GM23338 (cell line): ENCODE measurements at regions not wholly inside any gene's neighbourhood (a gene's known extent, or its start where the extent isn't known, plus 50 kb on each side); places are given as distances from the start of the nearest gene placed in this dataset.
"Not testable (repeated sequence)": the region's sequence is repeated elsewhere in the genome, so short reads cannot be mapped to it uniquely, and the experiment has no call there.

Source experiments
- ATAC-seq: fragments of 200-7000 bp; cut with Tn5 transposase; 3 replicates; pipeline ENCODE4 v1.9.1; 2020
- DNase-seq: peaks from one replicate; pipeline ENCODE4 v3.0.0-alpha.2; 2015; ENCODE audit warnings: low spot score
- H2AFZ ChIP-seq: fragments of 200-600 bp; sonication (generic); 2 replicates; pipeline ENCODE4 v1.8.0; 2016; ENCODE audit warnings: antibody characterized with exemption, mild to moderate bottlenecking, moderate library complexity
- H3F3A ChIP-seq: fragments of 200-600 bp; sonication (generic); replicated peaks from 2 replicates; pipeline ENCODE4 v1.8.0; 2017; ENCODE audit warnings: antibody characterized with exemption, mixed run types, low read depth
- H3K27ac ChIP-seq: fragments of 200-600 bp; sonication (generic); 2 replicates; pipeline ENCODE4 v1.6.1; 2016; ENCODE audit warnings: low read depth
- H3K27me3 ChIP-seq: fragments of 200-600 bp; sonication (generic); 2 replicates; pipeline ENCODE4 v1.8.0; 2016; ENCODE audit warnings: mild to moderate bottlenecking, mixed run types, moderate library complexity; ENCODE audit not compliant: insufficient read depth
- H3K36me3 ChIP-seq: fragments of 200-600 bp; sonication (generic); 2 replicates; pipeline ENCODE4 v1.8.0; 2016; ENCODE audit warnings: mild to moderate bottlenecking; ENCODE audit not compliant: insufficient read depth
- H3K4me1 ChIP-seq: fragments of 200-600 bp; sonication (generic); 2 replicates; pipeline ENCODE4 v1.8.0; 2016; ENCODE audit warnings: mild to moderate bottlenecking, moderate library complexity; ENCODE audit not compliant: insufficient read depth
- H3K4me2 ChIP-seq: fragments of 200-600 bp; sonication (generic); 2 replicates; pipeline ENCODE4 v1.7.1; 2017; ENCODE audit warnings: mixed run types
- H3K4me3 ChIP-seq: fragments of 200-600 bp; sonication (generic); 2 replicates; pipeline ENCODE4 v1.6.1; 2016; ENCODE audit warnings: mixed run types
- H3K79me2 ChIP-seq: fragments of 200-600 bp; sonication (generic); replicated peaks from 2 replicates; pipeline ENCODE4 v1.8.0; 2017; ENCODE audit warnings: mild to moderate bottlenecking; ENCODE audit not compliant: insufficient read depth
- H3K9me2 ChIP-seq: fragments of 200-600 bp; sonication (generic); 2 replicates; pipeline ENCODE4 v1.8.0; 2017; ENCODE audit not compliant: insufficient read depth
- H4K20me1 ChIP-seq: fragments of 200-600 bp; sonication (generic); replicated peaks from 2 replicates; pipeline ENCODE4 v1.8.0; 2017; ENCODE audit warnings: mild to moderate bottlenecking; ENCODE audit not compliant: insufficient read depth
- H3K27ac Mint-ChIP-seq: 2 replicates; pipeline ENCODE4 v1.8.0; 2020; ENCODE audit warnings: inconsistent platforms, mild to moderate bottlenecking, moderate library complexity, mixed read lengths
- H3K27me3 Mint-ChIP-seq: 3 replicates; pipeline ENCODE4 v1.8.0; 2022; ENCODE audit warnings: low read depth, mild to moderate bottlenecking, moderate library complexity, mixed read lengths, inconsistent platforms; ENCODE audit not compliant: insufficient read depth, poor library complexity
- H3K36me3 Mint-ChIP-seq: 3 replicates; pipeline ENCODE4 v1.8.0; 2021; ENCODE audit warnings: low read depth, mild to moderate bottlenecking, inconsistent platforms, moderate library complexity, mixed read lengths
- H3K4me1 Mint-ChIP-seq: 3 replicates; pipeline ENCODE4 v1.8.0; 2020; ENCODE audit warnings: mild to moderate bottlenecking, inconsistent platforms, mixed read lengths
- H3K4me3 Mint-ChIP-seq: 3 replicates; pipeline ENCODE4 v1.8.0; 2021; ENCODE audit warnings: moderate library complexity, mild to moderate bottlenecking, inconsistent platforms, mixed read lengths
- H3K9me3 Mint-ChIP-seq: 3 replicates; pipeline ENCODE4 v1.8.0; 2020; ENCODE audit warnings: moderate library complexity, mild to moderate bottlenecking, inconsistent platforms, mixed read lengths

DNA sequence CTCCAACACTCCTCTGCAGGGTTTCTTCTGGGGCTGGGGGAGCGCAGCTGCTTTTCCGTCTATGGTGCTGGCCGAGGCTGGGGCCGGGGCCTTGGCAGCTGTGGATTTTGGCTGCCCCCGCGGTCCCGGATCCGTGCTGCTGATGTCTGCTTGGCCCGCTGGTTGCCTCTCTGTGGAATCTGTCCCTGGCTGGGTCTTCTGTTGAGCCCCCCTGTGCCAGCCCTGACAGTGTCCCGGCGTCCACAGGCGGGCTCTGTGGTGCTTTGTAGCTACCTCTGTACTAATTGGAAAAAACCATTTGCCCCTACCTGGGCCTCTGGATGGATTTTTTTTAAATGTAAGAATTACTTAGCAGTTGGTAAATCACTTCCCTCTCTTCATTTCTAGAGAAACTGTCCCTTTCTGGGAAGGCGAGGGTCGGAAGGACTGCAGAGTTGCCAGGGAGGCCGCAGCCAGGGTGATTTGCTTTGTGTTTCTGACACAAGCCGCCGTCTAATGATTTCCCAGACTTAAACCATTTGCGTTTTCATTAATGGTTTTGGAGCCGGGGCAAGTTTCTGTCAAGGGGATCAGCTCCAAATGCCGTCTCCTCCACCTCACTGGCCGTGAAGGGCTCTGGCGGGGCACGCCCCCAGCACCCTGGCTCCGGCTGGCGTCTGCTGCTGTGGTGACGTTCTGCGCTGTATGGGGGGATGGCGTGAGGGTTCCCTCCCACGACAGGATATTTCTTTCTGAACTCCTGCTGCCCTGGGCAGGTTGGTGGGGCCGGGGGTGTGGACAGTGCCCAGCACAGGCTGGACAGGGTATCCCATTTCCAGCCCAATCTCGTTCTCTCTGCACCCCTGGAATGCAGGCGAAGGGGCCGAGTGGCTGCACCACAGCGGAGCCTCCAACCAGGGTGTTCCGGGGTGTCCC lies 201.7 kb downstream of the LAT start:
- not testable (repeated sequence) for H3K27me3 Mint-ChIP-seq, H3K4me1 ChIP-seq, H3K27me3 ChIP-seq, H3F3A ChIP-seq, DNase-seq, H3K36me3 ChIP-seq, ATAC-seq, H2AFZ ChIP-seq, H3K9me3 Mint-ChIP-seq, H3K27ac Mint-ChIP-seq, H3K27ac ChIP-seq, H4K20me1 ChIP-seq, H3K4me3 Mint-ChIP-seq, H3K9me2 ChIP-seq, H3K4me3 ChIP-seq, H3K4me1 Mint-ChIP-seq, H3K36me3 Mint-ChIP-seq, H3K4me2 ChIP-seq, H3K79me2 ChIP-seq

DNA sequence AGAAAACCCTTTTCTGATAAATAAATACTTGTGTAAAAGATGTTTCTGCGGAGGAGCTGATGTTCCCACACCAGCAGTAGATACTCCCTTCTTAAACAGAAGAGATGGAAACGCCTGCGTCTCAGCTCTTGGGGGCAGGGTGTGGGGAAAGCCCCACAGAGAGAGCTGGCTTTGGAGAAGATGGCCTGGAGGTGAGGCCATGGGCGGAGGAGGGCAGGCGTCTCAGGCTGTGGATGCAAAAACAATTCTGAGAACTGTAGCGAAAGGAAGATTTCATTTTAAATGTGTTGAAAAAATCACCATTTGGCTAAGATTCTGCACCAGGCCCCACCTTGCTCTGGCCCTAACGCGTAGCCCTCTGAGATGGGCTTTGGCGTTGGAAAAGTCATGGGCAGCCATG lies 201.0 kb downstream of the LAT start:
- not testable (repeated sequence) for H3K9me2 ChIP-seq, ATAC-seq, H3K27me3 ChIP-seq, H3K4me1 Mint-ChIP-seq, H3F3A ChIP-seq, H3K27ac ChIP-seq, DNase-seq, H3K27me3 Mint-ChIP-seq, H3K27ac Mint-ChIP-seq, H4K20me1 ChIP-seq, H3K4me3 Mint-ChIP-seq, H3K4me1 ChIP-seq, H3K4me2 ChIP-seq, H3K9me3 Mint-ChIP-seq, H3K4me3 ChIP-seq, H3K79me2 ChIP-seq, H2AFZ ChIP-seq, H3K36me3 ChIP-seq, H3K36me3 Mint-ChIP-seq

DNA sequence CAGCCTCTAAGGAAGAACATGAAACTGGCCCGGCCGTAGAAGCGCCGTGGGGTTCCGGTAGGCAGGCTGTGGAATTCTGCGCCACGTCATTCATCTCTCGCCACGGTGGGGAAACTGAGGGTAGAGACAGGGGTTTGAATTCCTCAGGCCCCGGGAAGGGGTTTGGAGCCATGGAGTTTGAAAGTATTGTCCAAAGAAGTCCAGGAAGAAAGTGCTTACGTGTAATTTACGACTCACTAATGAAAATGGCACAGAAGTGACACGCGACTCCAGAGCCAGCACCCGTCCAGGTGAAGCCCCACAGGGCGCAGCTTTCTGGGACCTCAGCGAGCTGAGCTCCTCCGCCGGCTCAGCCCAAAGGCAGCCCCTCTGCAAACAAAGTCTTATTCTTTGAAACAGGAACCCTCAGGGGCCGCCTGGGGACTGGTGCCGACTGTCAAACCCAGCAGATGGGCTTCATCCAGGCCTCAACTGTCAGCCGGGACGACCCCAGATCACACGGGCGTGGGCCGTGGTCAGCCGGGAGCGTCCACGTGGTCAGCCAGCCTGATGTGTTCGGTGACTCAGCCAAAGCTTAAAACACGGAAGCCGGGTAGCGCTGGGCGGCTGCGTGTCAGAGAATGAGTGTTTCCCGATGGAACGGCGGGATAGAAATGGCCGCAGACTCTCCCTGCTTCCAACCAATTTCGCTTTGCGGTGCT lies 200.0 kb downstream of the LAT start:
- not testable (repeated sequence) for H3K27ac Mint-ChIP-seq, H3K36me3 ChIP-seq, H3K27me3 Mint-ChIP-seq, H3K4me1 Mint-ChIP-seq, H3K4me1 ChIP-seq, H3K79me2 ChIP-seq, ATAC-seq, H3K9me3 Mint-ChIP-seq, H3K4me2 ChIP-seq, H3K27me3 ChIP-seq, H3K27ac ChIP-seq, H3K36me3 Mint-ChIP-seq, H3K4me3 Mint-ChIP-seq, H3F3A ChIP-seq, H3K4me3 ChIP-seq, H3K9me2 ChIP-seq, H2AFZ ChIP-seq, DNase-seq, H4K20me1 ChIP-seq

DNA sequence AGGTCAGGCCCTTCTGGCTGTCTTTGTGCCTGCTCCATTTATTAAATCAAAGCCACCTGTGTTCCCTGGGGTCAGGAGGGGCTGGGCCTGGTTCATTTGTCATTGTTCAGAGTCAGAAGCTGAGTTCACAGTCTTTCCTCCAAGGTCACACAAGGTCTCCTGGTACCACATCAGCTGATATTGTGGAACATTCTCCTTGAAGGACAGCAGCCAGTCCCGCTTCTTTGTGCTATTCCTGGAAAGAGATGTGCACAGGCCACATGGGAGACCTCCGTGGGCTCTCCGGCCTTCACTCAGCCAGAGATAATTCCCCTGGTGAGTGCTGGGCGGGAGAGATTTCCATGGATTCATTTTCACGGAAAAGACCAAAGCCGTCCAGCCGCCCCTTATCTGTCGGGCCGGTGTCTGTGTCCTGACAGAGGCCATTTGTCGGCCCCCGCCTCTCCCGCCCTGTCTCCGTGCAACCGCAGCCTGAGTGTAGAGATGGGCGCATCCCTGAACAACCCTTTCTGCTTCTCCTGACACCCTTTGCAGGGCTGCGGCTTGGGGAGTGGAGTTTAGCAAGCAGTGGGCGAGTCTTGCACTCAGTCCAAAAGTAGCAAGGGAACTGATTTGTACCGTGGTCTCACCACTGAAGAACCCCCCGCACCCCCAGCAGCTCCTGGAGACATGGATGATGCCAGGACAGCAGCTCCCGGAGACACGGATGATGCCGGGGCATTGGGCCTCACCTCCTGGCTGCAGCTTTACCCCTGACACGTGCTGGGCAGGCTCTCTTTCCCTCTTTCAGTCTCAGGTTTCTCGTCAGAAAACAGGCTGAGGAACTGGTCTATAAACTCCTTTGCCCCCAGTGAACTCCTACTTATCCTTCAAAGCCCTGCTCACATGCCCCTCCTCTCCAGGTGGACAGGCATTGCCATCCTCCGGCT lies 198.4 kb downstream of the LAT start:
- not testable (repeated sequence) for H3K9me2 ChIP-seq, H4K20me1 ChIP-seq, H2AFZ ChIP-seq, DNase-seq, H3K36me3 ChIP-seq, H3K27ac Mint-ChIP-seq, H3K27me3 ChIP-seq, H3K27ac ChIP-seq, H3K4me3 ChIP-seq, H3K79me2 ChIP-seq, H3K4me1 ChIP-seq, H3K4me3 Mint-ChIP-seq, H3K27me3 Mint-ChIP-seq, ATAC-seq, H3K4me1 Mint-ChIP-seq, H3K36me3 Mint-ChIP-seq, H3K9me3 Mint-ChIP-seq, H3K4me2 ChIP-seq, H3F3A ChIP-seq
